ENCODE measurements at regions not wholly inside any gene's neighbourhood (a gene's known extent, or its start where the extent isn't known, plus 50 kb on each side); places are given as distances from the start of the nearest gene placed in this dataset.

- TF ChIP-seq POLR2AphosphoS5 (IDR thresholded peaks at IDR 0.05; ENCODE audit: borderline replicate concordance, low read depth, low read length) (no peak), EZH2 (IDR thresholded peaks at IDR 0.05) (no peak)
Measured at GRCh38 chr1:79896140-79896539, 889.6 kb upstream of the ADGRL4 start.

All from SK-N-MC (cell line).